ENCODE measurements at regions not wholly inside any gene's neighbourhood (a gene's known extent, or its start where the extent isn't known, plus 50 kb on each side); places are given as distances from the start of the nearest gene placed in this dataset.

- ATAC-seq (ENCODE audit: insufficient read depth, low FRiP score) = no peak
- no peak for TF ChIP-seq CTCF (IDR thresholded peaks at IDR 0.05; ENCODE audit: control extremely low read depth, extremely low read depth)
- no peaks in the 10 kb centered on the region for H3K9me3 ChIP-seq (ENCODE audit: control insufficient read depth in 4 of 4, insufficient read depth in 3 of 4, low read length in 3 of 4)
- H3K4me1 ChIP-seq (ENCODE audit: control insufficient read depth in 5 of 5, insufficient read depth in 5 of 5, low read length in 5 of 5) = peaks cover 0 to 4% (median 0%) of the 10 kb centered on the region in 5 donors
- no peak overlapping the region for H3K9ac ChIP-seq (ENCODE audit: insufficient read depth in 1 of 2, low read length in 2 of 2)
- WGBS, 2 donors = 49 to 84% methylated on average over 2 of the region's 2 CpGs
- no peaks in the 10 kb centered on the region for H3K36me3 ChIP-seq (ENCODE audit: control insufficient read depth in 4 of 4, insufficient read depth in 4 of 4, low read length in 4 of 4)
- H3K27me3 ChIP-seq (ENCODE audit: control insufficient read depth in 3 of 3, insufficient read depth in 3 of 3, low read length in 2 of 3) = no peaks in the 10 kb centered on the region
- no peak for DNase-seq
- H3K27ac ChIP-seq (ENCODE audit: low read depth in 1 of 2, low read length in 1 of 2) = no peak overlapping the region
- H3K4me3 ChIP-seq = no peak overlapping the region
Observed at GRCh38 chr1:67886076-67886475, 52.8 kb upstream of the GNG12 start.

- 84 to 93% methylated on average over 2 of the region's 2 CpGs for WGBS, 2 donors
- ATAC-seq (ENCODE audit: insufficient read depth, low FRiP score) = no peak
- Histone ChIP-seq H3K36me3 (ENCODE audit: control insufficient read depth in 4 of 4, insufficient read depth in 4 of 4, low read length in 4 of 4) (no peaks in the 10 kb centered on the region), H3K27ac (ENCODE audit: low read depth in 1 of 2, low read length in 1 of 2) (no peak overlapping the region), H3K4me1 (ENCODE audit: control insufficient read depth in 5 of 5, insufficient read depth in 5 of 5, low read length in 5 of 5) (peaks cover 0 to 5% (median 0%) of the 10 kb centered on the region in 5 donors), H3K4me3 (no peak overlapping the region), H3K27me3 (ENCODE audit: control insufficient read depth in 3 of 3, insufficient read depth in 3 of 3, low read length in 2 of 3) (no peaks in the 10 kb centered on the region), H3K9ac (ENCODE audit: insufficient read depth in 1 of 2, low read length in 2 of 2) (no peak overlapping the region), H3K9me3 (ENCODE audit: control insufficient read depth in 4 of 4, insufficient read depth in 3 of 4, low read length in 3 of 4) (no peaks in the 10 kb centered on the region)
- no peak for DNase-seq
- TF ChIP-seq CTCF (IDR thresholded peaks at IDR 0.05; ENCODE audit: control extremely low read depth, extremely low read depth) = no peak
Observed at GRCh38 chr1:67883069-67883468, 49.8 kb upstream of the GNG12 start.

Data from lung (tissue), 11 donors.